SK-N-MC (cell line): ENCODE measurements at regions not wholly inside any gene's neighbourhood (a gene's known extent, or its start where the extent isn't known, plus 50 kb on each side); places are given as distances from the start of the nearest gene placed in this dataset.
"Not testable (repeated sequence)": the region's sequence is repeated elsewhere in the genome, so short reads cannot be mapped to it uniquely, and the experiment has no call there.

Experiments
- DNase-seq: peaks from one replicate; pipeline ENCODE4 v3.0.0-alpha.2; 2011; ENCODE audit warnings: low read depth, low spot score
- H3K27ac ChIP-seq: fragments of 200-600 bp; sonication (generic); 2 replicates; pipeline ENCODE4 v1.5.1; 2016; ENCODE audit warnings: mixed run types
- H3K36me3 ChIP-seq: fragments of 200-600 bp; sonication (generic); 2 replicates; pipeline ENCODE4 v1.6.1; 2017; ENCODE audit warnings: antibody characterized with exemption, low read length, mixed read lengths; ENCODE audit not compliant: insufficient read depth
- H3K4me3 ChIP-seq: fragments of 200-600 bp; sonication (generic); 2 replicates; pipeline ENCODE4 v1.5.1; 2016
- H3K9ac ChIP-seq: fragments of 200-600 bp; sonication (generic); 2 replicates; pipeline ENCODE4 v1.8.0; 2017; ENCODE audit warnings: mixed run types, mixed read lengths; ENCODE audit not compliant: insufficient read length
- H3K9me3 ChIP-seq: fragments of 200-600 bp; sonication (generic); 2 replicates; pipeline ENCODE4 v1.6.1; 2017; ENCODE audit warnings: low read depth, mild to moderate bottlenecking, antibody characterized with exemption, low read length, moderate library complexity, mixed read lengths
- EZH2 ChIP-seq: fragments of 200-600 bp; sonication (generic); IDR thresholded peaks from one replicate; pipeline ENCODE4 v1.6.1; 2017; ENCODE audit warnings: antibody characterized with exemption
- FOXP2 ChIP-seq: optimal IDR thresholded peaks from 2 replicates; pipeline ENCODE3; 2011; ENCODE audit warnings: mild to moderate bottlenecking, moderate library complexity; ENCODE audit not compliant: insufficient read depth; ENCODE audit errors: extremely low read length, control extremely low read depth
- POLR2AphosphoS5 ChIP-seq: IDR thresholded peaks from 2 replicates; pipeline ENCODE4 v1.6.1; 2012; ENCODE audit warnings: mild to moderate bottlenecking, low read depth, low read length, borderline replicate concordance

DNA sequence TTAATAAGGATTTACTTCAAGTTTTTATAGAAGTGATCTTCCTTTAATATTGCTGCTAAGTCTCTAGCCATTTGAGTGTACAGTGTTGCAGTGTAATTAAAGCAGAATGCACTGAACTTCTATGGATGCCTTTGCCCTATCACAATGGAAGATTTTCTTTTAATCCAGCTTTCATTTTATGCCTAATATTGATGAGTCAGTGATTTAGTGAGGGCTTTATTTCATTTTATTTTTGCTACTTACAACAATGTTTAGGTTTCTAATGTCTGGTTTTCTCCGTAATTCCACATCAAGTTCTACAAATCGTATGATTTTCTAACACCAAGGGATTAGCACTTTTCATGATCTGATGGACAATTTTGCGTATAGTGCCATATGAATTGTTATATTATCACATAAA is 504.1 kb downstream of the PCDH11X start:
- H3K9ac ChIP-seq: no peak overlapping the region
- TF ChIP-seq POLR2AphosphoS5 (no peak), FOXP2 (no peak), EZH2 (no peak)
- no peak overlapping the region for H3K4me3 ChIP-seq
- H3K36me3 ChIP-seq: no peaks in the 10 kb centered on the region
- DNase-seq: no peak
- H3K27ac ChIP-seq: no peak overlapping the region
- no peaks in the 10 kb centered on the region for H3K9me3 ChIP-seq

DNA sequence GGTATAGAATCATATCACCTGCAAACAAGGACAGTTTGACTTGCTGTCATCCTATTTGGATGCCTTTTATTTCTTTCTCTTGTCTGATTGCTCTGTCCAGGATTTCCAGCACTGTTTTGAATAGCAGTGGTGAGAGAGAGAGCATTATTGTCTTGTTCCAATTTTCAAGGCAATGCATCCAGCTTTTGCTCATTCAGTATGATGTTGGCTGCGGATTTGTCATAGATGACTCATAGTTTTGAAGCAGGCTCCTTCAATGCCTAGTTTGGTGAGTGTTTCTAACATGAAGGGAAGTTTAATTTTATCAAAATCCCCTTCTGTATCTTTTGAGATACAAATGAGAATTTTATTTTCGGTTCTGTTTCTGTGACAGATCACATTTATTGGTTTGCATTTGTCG is 518.9 kb downstream of the PCDH11X start:
- H3K9me3 ChIP-seq, H3K9ac ChIP-seq, DNase-seq, H3K4me3 ChIP-seq, H3K36me3 ChIP-seq, H3K27ac ChIP-seq: not testable (repeated sequence)

DNA sequence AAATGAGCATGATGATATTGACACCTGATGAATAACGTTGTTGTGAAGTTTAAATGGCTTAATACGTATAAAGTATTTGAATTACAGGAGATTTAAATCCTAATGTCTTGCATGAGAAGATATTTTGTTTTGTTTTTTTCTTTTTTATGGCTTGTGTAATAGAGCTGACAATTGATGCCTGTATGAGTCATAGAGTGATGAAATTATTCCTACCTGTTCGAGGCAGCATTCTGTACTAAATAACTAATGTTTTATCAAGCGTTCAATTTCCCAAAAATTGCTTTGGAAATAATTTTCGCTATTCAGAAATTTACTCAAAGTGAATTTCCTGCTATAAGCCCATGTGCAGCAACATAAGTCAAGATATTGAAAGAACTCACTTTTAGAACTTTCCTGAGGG is 554.0 kb downstream of the PCDH11X start:
- not testable (repeated sequence) for H3K9me3 ChIP-seq, DNase-seq, H3K27ac ChIP-seq, H3K36me3 ChIP-seq, H3K4me3 ChIP-seq, H3K9ac ChIP-seq

GRCh38 chrX:92351065-92351464 is 571.9 kb downstream of the PCDH11X start:
- H3K9ac ChIP-seq, H3K36me3 ChIP-seq, H3K27ac ChIP-seq, DNase-seq, H3K9me3 ChIP-seq, H3K4me3 ChIP-seq: not testable (repeated sequence)

DNA sequence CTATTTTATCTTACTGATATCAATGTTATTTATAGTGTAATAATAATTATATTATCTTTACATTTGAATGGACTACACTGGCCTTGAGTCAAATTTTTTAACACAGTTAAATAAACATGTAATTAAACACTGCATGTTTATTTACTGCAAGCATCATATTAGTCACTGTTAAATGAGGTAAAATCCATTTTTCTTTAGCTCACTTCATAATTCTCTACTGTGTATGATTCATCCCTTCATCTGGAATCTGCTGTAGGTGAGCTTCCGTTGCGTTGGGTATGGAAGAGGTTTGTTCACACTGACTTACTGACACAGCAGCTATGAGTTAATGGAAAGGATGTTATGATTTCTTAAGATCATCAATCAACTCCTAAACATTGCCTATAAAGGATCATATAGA is 572.3 kb downstream of the PCDH11X start:
- TF ChIP-seq POLR2AphosphoS5: no peak
- no peak for TF ChIP-seq FOXP2
- Histone ChIP-seq H3K36me3 (no peaks in the 10 kb centered on the region), H3K9me3 (no peaks in the 10 kb centered on the region), H3K27ac (no peak overlapping the region), H3K9ac (no peak overlapping the region), H3K4me3 (no peak overlapping the region)
- DNase-seq: no peak
